ENCODE measurements at regions not wholly inside any gene's neighbourhood (a gene's known extent, or its start where the extent isn't known, plus 50 kb on each side); places are given as distances from the start of the nearest gene placed in this dataset.
"Not testable (repeated sequence)": the region's sequence is repeated elsewhere in the genome, so short reads cannot be mapped to it uniquely, and the experiment has no call there.

GRCh38 chr3:6367171-6367570 lies 493.7 kb upstream of the GRM7 start:
- DNase-seq: no peak

- DNase-seq: no peak
Measured at GRCh38 chr3:6392123-6392522, 468.8 kb upstream of the GRM7 start.

- no peak for DNase-seq
Measured at GRCh38 chr3:6394944-6395343, 466.0 kb upstream of the GRM7 start.

GRCh38 chr3:6396631-6397030 lies 464.3 kb upstream of the GRM7 start:
- no peak for DNase-seq

GRCh38 chr3:6402666-6403065 lies 458.2 kb upstream of the GRM7 start:
- DNase-seq: not testable (repeated sequence)

- not testable (repeated sequence) for DNase-seq
Measured at GRCh38 chr3:6406923-6407322, 454.0 kb upstream of the GRM7 start.

GRCh38 chr3:6416049-6416661 lies 444.8 kb upstream of the GRM7 start:
- DNase-seq: no peak

- DNase-seq: no peak
Measured at GRCh38 chr3:6417174-6417573, 443.7 kb upstream of the GRM7 start.

GRCh38 chr3:6418485-6418884 lies 442.4 kb upstream of the GRM7 start:
- DNase-seq: no peak

- no peak for DNase-seq
Measured at GRCh38 chr3:6421666-6422445, 439.1 kb upstream of the GRM7 start.

GRCh38 chr3:6425289-6425820 lies 435.6 kb upstream of the GRM7 start:
- DNase-seq: no peak

- DNase-seq: not testable (repeated sequence)
Measured at GRCh38 chr3:6428276-6428675, 432.6 kb upstream of the GRM7 start.

GRCh38 chr3:6435951-6436350 lies 425.0 kb upstream of the GRM7 start:
- no peak for DNase-seq

- DNase-seq: no peak
Measured at GRCh38 chr3:6437631-6438030, 423.3 kb upstream of the GRM7 start.

- DNase-seq: no peak
Measured at GRCh38 chr3:6438031-6438430, 422.9 kb upstream of the GRM7 start.

GRCh38 chr3:6439226-6439625 lies 421.7 kb upstream of the GRM7 start:
- DNase-seq: no peak

GRCh38 chr3:6439824-6440223 lies 421.1 kb upstream of the GRM7 start:
- no peak for DNase-seq

GRCh38 chr3:6444888-6445658 lies 415.8 kb upstream of the GRM7 start:
- peak; percentile 55 for DNase-seq

- no peak for DNase-seq
Measured at GRCh38 chr3:6447166-6447801, 413.6 kb upstream of the GRM7 start.

- no peak for DNase-seq
Measured at GRCh38 chr3:6448011-6448410, 412.9 kb upstream of the GRM7 start.

GRCh38 chr3:6449099-6449498 lies 411.8 kb upstream of the GRM7 start:
- DNase-seq: no peak

GRCh38 chr3:6452974-6453373 lies 407.9 kb upstream of the GRM7 start:
- DNase-seq: no peak

GRCh38 chr3:6455031-6455430 lies 405.9 kb upstream of the GRM7 start:
- DNase-seq: no peak
